ENCODE measurements at regions not wholly inside any gene's neighbourhood (a gene's known extent, or its start where the extent isn't known, plus 50 kb on each side); places are given as distances from the start of the nearest gene placed in this dataset.

DNA sequence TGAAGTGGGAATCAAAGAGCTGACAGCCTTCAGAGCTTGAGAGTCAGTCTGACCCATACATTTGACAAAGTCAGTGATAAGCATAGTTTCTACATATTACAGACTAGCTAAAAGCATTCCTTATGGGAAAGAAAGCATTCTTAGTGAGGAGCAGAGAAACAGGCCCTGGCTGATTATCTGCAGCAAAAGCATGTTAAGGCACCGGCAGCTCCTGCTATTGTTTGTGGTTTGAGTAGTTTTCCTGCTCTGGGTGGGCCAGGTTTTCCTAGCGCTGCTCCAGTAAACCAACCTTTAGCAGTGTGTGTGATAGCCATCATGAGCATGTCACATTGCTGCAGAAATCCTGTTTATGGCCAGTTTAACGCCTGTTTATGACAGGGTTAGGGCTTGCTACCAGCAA, 51.6 kb upstream of the WDR1 start:
- ATAC-seq (no peak), DNase-seq (no peak)
- intact Hi-C loops (cut with DNase I), result loop anchor here in 1 of 2 donors (10.0 kb wide), 1 partner anchor 67 kb away; no protein-coding TSS in a partner anchor

- no peak for DNase-seq
- ATAC-seq, result no peak
- intact Hi-C loops (cut with DNase I), result loop anchor here in 1 of 2 donors (10.0 kb wide), 1 partner anchor 68 kb away; no protein-coding TSS in a partner anchor
Measured at GRCh38 chr4:10167201-10167600, 50.6 kb upstream of the WDR1 start.
